ENCODE measurements at regions not wholly inside any gene's neighbourhood (a gene's known extent, or its start where the extent isn't known, plus 50 kb on each side); places are given as distances from the start of the nearest gene placed in this dataset.

- no peak for DNase-seq (ENCODE audit: extremely low spot score)
- POLR2A ChIA-PET = no interaction called here
- no peak for TF ChIP-seq FOXK2 (IDR thresholded peaks at IDR 0.05)
- no peak for TF ChIP-seq BHLHE40 (IDR thresholded peaks at IDR 0.05; ENCODE audit: borderline replicate concordance)
- TF ChIP-seq HDGF (IDR thresholded peaks at IDR 0.05; ENCODE audit: borderline replicate concordance) = no peak
- CTCF ChIA-PET = interaction anchor here (1.3 kb wide), 1 partner anchor 40 kb away, joined by 3 read pairs; no protein-coding TSS in a partner anchor
These were observed 103.7 kb upstream of the HNRNPA3 start for GRCh38 chr2:177108890-177109289.

- ChIA-PET POLR2A (no interaction called here), CTCF (no interaction called here)
- TF ChIP-seq L3MBTL2 (conservative IDR thresholded peaks at IDR 0.05) (no peak), FOXK2 (IDR thresholded peaks at IDR 0.05) (no peak), ZNF384 (IDR thresholded peaks at IDR 0.05) (no peak), FOXM1 (IDR thresholded peaks at IDR 0.05; ENCODE audit: borderline replicate concordance) (no peak), ARNT (IDR thresholded peaks at IDR 0.05) (no peak), CTBP1 (IDR thresholded peaks at IDR 0.05; ENCODE audit: borderline replicate concordance) (no peak), TARDBP (IDR thresholded peaks at IDR 0.05) (no peak), PKNOX1 (IDR thresholded peaks at IDR 0.05) (no peak), ELF4 (IDR thresholded peaks at IDR 0.05) (no peak), SUZ12 (IDR thresholded peaks at IDR 0.05) (no peak), NFRKB (IDR thresholded peaks at IDR 0.05) (no peak), SP1 (IDR thresholded peaks at IDR 0.05) (no peak), BHLHE40 (IDR thresholded peaks at IDR 0.05; ENCODE audit: borderline replicate concordance) (no peak), HDGF (IDR thresholded peaks at IDR 0.05; ENCODE audit: borderline replicate concordance) (no peak), FOXA1 (IDR thresholded peaks at IDR 0.05) (no peak), LEF1 (IDR thresholded peaks at IDR 0.05; ENCODE audit: borderline replicate concordance) (no peak)
- no peak for DNase-seq (ENCODE audit: extremely low spot score)
These were observed 97.9 kb upstream of the HNRNPA3 start for GRCh38 chr2:177114712-177115111.

- DNase-seq (ENCODE audit: extremely low spot score) = no peak
- no peak for TF ChIP-seq ELF4 (IDR thresholded peaks at IDR 0.05)
- TF ChIP-seq LEF1 (IDR thresholded peaks at IDR 0.05; ENCODE audit: borderline replicate concordance) = no peak
- no peak for TF ChIP-seq PKNOX1 (IDR thresholded peaks at IDR 0.05)
- no peak for TF ChIP-seq TARDBP (IDR thresholded peaks at IDR 0.05)
- TF ChIP-seq FOXK2 (IDR thresholded peaks at IDR 0.05) = no peak
- TF ChIP-seq CTBP1 (IDR thresholded peaks at IDR 0.05; ENCODE audit: borderline replicate concordance) = no peak
- TF ChIP-seq NFRKB (IDR thresholded peaks at IDR 0.05) = no peak
- TF ChIP-seq SUZ12 (IDR thresholded peaks at IDR 0.05) = no peak
- TF ChIP-seq ARNT (IDR thresholded peaks at IDR 0.05) = no peak
- TF ChIP-seq SP1 (IDR thresholded peaks at IDR 0.05) = no peak
- TF ChIP-seq BHLHE40 (IDR thresholded peaks at IDR 0.05; ENCODE audit: borderline replicate concordance) = no peak
- TF ChIP-seq L3MBTL2 (conservative IDR thresholded peaks at IDR 0.05) = no peak
- TF ChIP-seq ZNF384 (IDR thresholded peaks at IDR 0.05) = no peak
- ChIA-PET CTCF (no interaction called here), POLR2A (no interaction called here)
These were observed 94.8 kb upstream of the HNRNPA3 start for GRCh38 chr2:177117755-177118154.

- DNase-seq (ENCODE audit: extremely low spot score) = no peak
- ChIA-PET POLR2A (no interaction called here), CTCF (no interaction called here)
- TF ChIP-seq PKNOX1 (IDR thresholded peaks at IDR 0.05) (no peak), ARNT (IDR thresholded peaks at IDR 0.05) (no peak), HDGF (IDR thresholded peaks at IDR 0.05; ENCODE audit: borderline replicate concordance) (no peak), SUZ12 (IDR thresholded peaks at IDR 0.05) (no peak), BHLHE40 (IDR thresholded peaks at IDR 0.05; ENCODE audit: borderline replicate concordance) (no peak), FOXA1 (IDR thresholded peaks at IDR 0.05) (no peak), NFRKB (IDR thresholded peaks at IDR 0.05) (no peak), TARDBP (IDR thresholded peaks at IDR 0.05) (no peak), L3MBTL2 (conservative IDR thresholded peaks at IDR 0.05) (no peak), LEF1 (IDR thresholded peaks at IDR 0.05; ENCODE audit: borderline replicate concordance) (no peak), ZNF384 (IDR thresholded peaks at IDR 0.05) (no peak), FOXM1 (IDR thresholded peaks at IDR 0.05; ENCODE audit: borderline replicate concordance) (no peak), FOXK2 (IDR thresholded peaks at IDR 0.05) (no peak), SP1 (IDR thresholded peaks at IDR 0.05) (no peak), CTBP1 (IDR thresholded peaks at IDR 0.05; ENCODE audit: borderline replicate concordance) (no peak), ELF4 (IDR thresholded peaks at IDR 0.05) (no peak)
These were observed 94.0 kb upstream of the HNRNPA3 start for GRCh38 chr2:177118636-177119035.

GRCh38 chr2:177119099-177119498 lies 93.5 kb upstream of the HNRNPA3 start:
- TF ChIP-seq ARNT (IDR thresholded peaks at IDR 0.05) (no peak), LEF1 (IDR thresholded peaks at IDR 0.05; ENCODE audit: borderline replicate concordance) (no peak), NFRKB (IDR thresholded peaks at IDR 0.05) (no peak), BHLHE40 (IDR thresholded peaks at IDR 0.05; ENCODE audit: borderline replicate concordance) (no peak), L3MBTL2 (conservative IDR thresholded peaks at IDR 0.05) (no peak), ELF4 (IDR thresholded peaks at IDR 0.05) (no peak), TARDBP (IDR thresholded peaks at IDR 0.05) (no peak), SP1 (IDR thresholded peaks at IDR 0.05) (no peak), FOXK2 (IDR thresholded peaks at IDR 0.05) (no peak), CTBP1 (IDR thresholded peaks at IDR 0.05; ENCODE audit: borderline replicate concordance) (no peak), ZNF384 (IDR thresholded peaks at IDR 0.05) (no peak), SUZ12 (IDR thresholded peaks at IDR 0.05) (no peak), FOXM1 (IDR thresholded peaks at IDR 0.05; ENCODE audit: borderline replicate concordance) (no peak), HDGF (IDR thresholded peaks at IDR 0.05; ENCODE audit: borderline replicate concordance) (no peak), PKNOX1 (IDR thresholded peaks at IDR 0.05) (no peak), FOXA1 (IDR thresholded peaks at IDR 0.05) (no peak)
- no peak for DNase-seq (ENCODE audit: extremely low spot score)
- CTCF ChIA-PET = no interaction called here
- POLR2A ChIA-PET = no interaction called here

All from HEK293T (cell line).